Aorta (tissue), 5 donors: ENCODE measurements at regions not wholly inside any gene's neighbourhood (a gene's known extent, or its start where the extent isn't known, plus 50 kb on each side); places are given as distances from the start of the nearest gene placed in this dataset.

Experiments used
- ATAC-seq: fragments of 200-7000 bp; cut with Tn5 transposase; one replicate; pipeline ENCODE4 v1.9.1; 2022; ENCODE audit warnings: moderate library complexity; ENCODE audit not compliant: low FRiP score
- DNase-seq, 2 donors: peaks; one replicate each; pipeline ENCODE4 v3.0.0-alpha.2; 2020
- H3K27ac ChIP-seq, 2 donors: one replicate each; pipeline ENCODE4 v1.5.1; 2013; ENCODE audit warnings: low read length in 2 of 2, mild to moderate bottlenecking in 2 of 2, moderate library complexity in 2 of 2, control low read depth in 1 of 2, inconsistent platforms in 1 of 2, low read depth in 1 of 2
- H3K27me3 ChIP-seq, 2 donors: one replicate each; pipeline ENCODE4 v1.6.1; 2013; ENCODE audit warnings: control low read depth in 1 of 2, low read length in 1 of 2, mild to moderate bottlenecking in 1 of 2, moderate library complexity in 1 of 2; ENCODE audit not compliant: insufficient read depth in 2 of 2, control insufficient read depth in 1 of 2
- H3K36me3 ChIP-seq, 2 donors: one replicate each; pipeline ENCODE4 v1.6.1; 2013; ENCODE audit warnings: control low read depth in 1 of 2, low read length in 1 of 2, mild to moderate bottlenecking in 1 of 2; ENCODE audit not compliant: insufficient read depth in 2 of 2, control insufficient read depth in 1 of 2
- H3K4me1 ChIP-seq, 2 donors: one replicate each; pipeline ENCODE4 v1.6.1; 2013; ENCODE audit warnings: low read length in 2 of 2, control low read depth in 1 of 2, mild to moderate bottlenecking in 1 of 2, moderate library complexity in 1 of 2; ENCODE audit not compliant: insufficient read depth in 2 of 2, control insufficient read depth in 1 of 2
- H3K4me3 ChIP-seq, 2 donors: one replicate each; pipeline ENCODE4 v1.5.1; 2013; ENCODE audit warnings: low read length in 2 of 2, control low read depth in 1 of 2, mild to moderate bottlenecking in 1 of 2
- H3K9me3 ChIP-seq: one replicate; pipeline ENCODE4 v1.6.1; 2013; ENCODE audit warnings: mild to moderate bottlenecking, low read length; ENCODE audit not compliant: control insufficient read depth
- WGBS, 2 donors: extraction: QIAGEN DNeasy Blood & Tissue Kit; methylation state at CpG; one replicate each; pipeline ENCODE4 v1.1.7; 2013; 5-methylcytosine and 5-hydroxymethylcytosine counted together
- intact Hi-C, 2 donors: fragments of 100-400 bp; cut with DNase I; formaldehyde crosslinking; loops; one replicate each; pipeline versions ENCODE4 v1.14.2 to v1.15.0; 2022
- donor health status: healthy with polysubstance abuse.
- donor health status: Bipolar disorder and iron deficiency.
- donor health status: DM: no; HTN: no; CAD: no.
- donor health status: DM: no; HTN: no; CAD: no.
- donor health status: DM: yes; HTN: yes; CAD: no.

DNA sequence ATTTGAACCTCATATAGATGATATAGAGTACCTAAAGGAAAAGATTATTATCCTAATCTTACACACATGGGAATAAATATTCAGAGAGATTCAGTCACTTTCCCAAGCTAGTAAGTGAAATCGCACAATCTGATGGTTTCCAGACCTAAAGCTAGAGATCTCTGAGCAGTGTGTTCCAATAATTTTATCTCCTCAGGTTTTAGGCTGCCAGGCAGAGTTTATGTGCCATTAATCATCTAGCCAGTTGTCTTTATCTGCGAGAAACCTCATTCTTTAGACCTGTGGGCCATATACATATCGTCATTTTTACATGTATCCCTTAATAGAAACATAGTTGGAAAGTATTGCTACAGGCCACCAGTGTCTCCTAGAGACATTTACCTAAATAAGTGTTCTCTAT is 647.2 kb upstream of the STEAP1 start:
- no peaks in the 10 kb centered on the region for H3K4me1 ChIP-seq
- no peak overlapping the region for H3K4me3 ChIP-seq
- H3K9me3 ChIP-seq = no peaks in the 10 kb centered on the region
- no peaks in the 10 kb centered on the region for H3K36me3 ChIP-seq
- 62 to 67% methylated on average over 3 of the region's 3 CpGs for WGBS, 2 donors
- no peaks in the 10 kb centered on the region for H3K27me3 ChIP-seq
- intact Hi-C loops = no loop called here
- no peak overlapping the region for H3K27ac ChIP-seq
- ATAC-seq (no peak), DNase-seq (no peak)

DNA sequence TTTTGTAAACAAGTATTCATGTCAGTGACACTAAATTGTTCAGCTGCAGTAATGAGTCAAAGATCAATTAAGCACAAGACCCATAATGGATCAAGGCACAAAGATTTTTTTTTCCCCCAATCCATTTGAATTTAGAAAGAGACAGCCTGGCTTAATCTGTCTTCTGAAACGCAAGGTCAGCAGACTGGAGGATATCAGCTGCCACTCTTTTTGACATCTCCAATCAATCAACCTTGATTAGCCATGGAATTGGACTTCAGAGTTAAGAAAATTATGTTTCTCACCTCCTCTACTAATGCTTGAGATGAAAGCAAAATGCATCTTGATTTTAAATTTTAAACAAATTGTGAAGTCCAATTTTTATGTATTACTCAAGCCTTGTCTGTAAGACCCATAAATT is 642.4 kb upstream of the STEAP1 start:
- Histone ChIP-seq H3K9me3 (no peaks in the 10 kb centered on the region), H3K4me3 (no peak overlapping the region), H3K27ac (no peak overlapping the region), H3K36me3 (no peaks in the 10 kb centered on the region), H3K4me1 (no peaks in the 10 kb centered on the region), H3K27me3 (no peaks in the 10 kb centered on the region)
- ATAC-seq (no peak), DNase-seq (no peak)
- WGBS, 2 donors = 45 to 48% methylated on average over 1 of the region's 1 CpG
- intact Hi-C loops = no loop called here

DNA sequence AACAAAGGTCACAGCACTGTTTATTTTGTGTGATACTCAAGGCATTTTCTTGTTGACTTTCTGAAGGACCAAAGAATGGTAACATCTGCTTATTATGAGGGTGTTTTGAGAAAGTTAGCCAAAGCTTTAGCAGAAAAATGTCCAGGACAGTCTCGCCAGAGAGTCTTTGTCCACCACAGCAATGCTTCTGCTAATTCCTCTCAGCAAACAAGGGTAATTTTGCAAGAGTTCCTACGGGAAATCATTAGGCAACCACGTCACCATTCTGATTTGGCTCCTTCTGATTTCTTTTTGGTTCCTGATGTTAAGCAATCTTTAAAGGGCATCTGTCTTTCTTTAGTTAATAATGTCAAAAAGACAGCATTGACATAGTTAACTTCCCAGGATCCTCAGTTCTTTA is 639.3 kb upstream of the STEAP1 start:
- Histone ChIP-seq H3K4me3 (no peak overlapping the region), H3K9me3 (no peaks in the 10 kb centered on the region), H3K36me3 (no peaks in the 10 kb centered on the region), H3K27ac (no peak overlapping the region), H3K27me3 (no peaks in the 10 kb centered on the region), H3K4me1 (no peaks in the 10 kb centered on the region)
- ATAC-seq (no peak), DNase-seq (no peak)
- 58 to 67% methylated on average over 3 of the region's 3 CpGs for WGBS, 2 donors
- intact Hi-C loops = no loop called here

DNA sequence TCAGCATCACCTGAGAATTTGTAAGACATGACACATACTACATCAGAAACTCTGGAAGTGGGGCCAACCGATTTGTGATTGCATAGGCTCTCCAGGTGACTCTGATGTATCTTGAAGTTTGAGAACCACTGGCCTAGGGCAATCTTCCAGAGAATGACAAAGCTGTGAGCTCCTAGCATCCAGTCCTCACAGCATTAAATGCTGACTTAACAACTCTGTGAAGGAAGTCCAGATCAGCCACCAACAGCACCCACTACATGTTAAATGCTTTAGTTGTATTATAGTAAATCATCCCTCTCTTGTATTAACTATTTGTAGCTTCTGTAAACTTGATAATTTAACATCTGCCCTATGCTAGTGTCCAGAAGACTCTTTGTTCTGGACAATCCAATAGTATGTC is 636.5 kb upstream of the STEAP1 start:
- H3K27ac ChIP-seq = no peak overlapping the region
- no peak overlapping the region for H3K4me3 ChIP-seq
- no peaks in the 10 kb centered on the region for H3K27me3 ChIP-seq
- 79% methylated on average over 1 of the region's 1 CpG for WGBS, 2 donors
- intact Hi-C loops = no loop called here
- ATAC-seq = no peak
- H3K36me3 ChIP-seq = no peaks in the 10 kb centered on the region
- no peaks in the 10 kb centered on the region for H3K9me3 ChIP-seq
- no peaks in the 10 kb centered on the region for H3K4me1 ChIP-seq
- DNase-seq = no peak

DNA sequence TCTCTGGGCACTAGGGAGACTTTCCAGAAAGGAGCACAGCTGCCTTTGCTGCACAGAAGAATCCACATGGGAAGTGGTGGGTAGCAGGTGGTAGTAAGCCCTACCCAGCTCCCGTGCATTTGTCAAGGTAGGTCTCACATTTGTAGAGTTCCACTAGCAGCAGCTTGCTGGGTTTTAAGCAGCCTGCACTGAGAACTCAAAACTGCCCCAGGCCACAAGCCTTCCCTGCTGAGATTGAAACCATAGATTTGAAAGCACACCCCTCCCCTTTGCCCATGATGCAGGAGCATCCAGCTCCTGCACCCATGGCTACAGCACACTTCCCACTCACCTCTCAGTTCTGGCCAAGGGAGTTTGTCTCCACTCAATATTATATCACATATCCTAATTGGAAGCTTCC is 604.5 kb upstream of the STEAP1 start:
- Histone ChIP-seq H3K36me3 (peaks cover 0 to 1% of the 10 kb centered on the region in 2 donors), H3K9me3 (no peaks in the 10 kb centered on the region), H3K4me3 (no peak overlapping the region), H3K4me1 (no peaks in the 10 kb centered on the region), H3K27me3 (no peaks in the 10 kb centered on the region), H3K27ac (no peak overlapping the region)
- DNase-seq = no peak
- no peak for ATAC-seq
- WGBS, 2 donors = 58 to 75% methylated on average over 1 of the region's 1 CpG
- intact Hi-C loops = no loop called here

DNA sequence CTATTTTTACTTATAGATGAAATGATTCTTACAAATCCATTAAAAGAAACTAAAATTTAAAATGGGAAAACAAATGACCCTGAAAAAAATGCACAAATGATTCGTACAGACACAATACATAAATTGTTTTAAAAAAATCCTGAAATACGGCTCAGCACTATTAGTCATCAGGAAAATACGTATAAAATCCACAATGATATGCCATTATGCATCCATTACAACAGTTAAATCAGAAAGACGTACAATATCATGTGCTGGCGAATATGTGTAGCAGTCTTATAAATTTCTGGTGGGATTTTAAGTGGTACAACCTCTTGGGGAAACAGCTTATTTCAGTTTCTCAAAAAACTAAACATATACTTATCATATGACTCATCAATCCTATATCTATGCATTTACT is 600.1 kb upstream of the STEAP1 start:
- H3K4me3 ChIP-seq = no peak overlapping the region
- no peak for ATAC-seq
- H3K27me3 ChIP-seq = no peaks in the 10 kb centered on the region
- no peak for DNase-seq
- H3K27ac ChIP-seq = no peak overlapping the region
- 69 to 70% methylated on average over 5 of the region's 5 CpGs for WGBS, 2 donors
- no peaks in the 10 kb centered on the region for H3K9me3 ChIP-seq
- no peaks in the 10 kb centered on the region for H3K36me3 ChIP-seq
- intact Hi-C loops = no loop called here
- no peaks in the 10 kb centered on the region for H3K4me1 ChIP-seq

DNA sequence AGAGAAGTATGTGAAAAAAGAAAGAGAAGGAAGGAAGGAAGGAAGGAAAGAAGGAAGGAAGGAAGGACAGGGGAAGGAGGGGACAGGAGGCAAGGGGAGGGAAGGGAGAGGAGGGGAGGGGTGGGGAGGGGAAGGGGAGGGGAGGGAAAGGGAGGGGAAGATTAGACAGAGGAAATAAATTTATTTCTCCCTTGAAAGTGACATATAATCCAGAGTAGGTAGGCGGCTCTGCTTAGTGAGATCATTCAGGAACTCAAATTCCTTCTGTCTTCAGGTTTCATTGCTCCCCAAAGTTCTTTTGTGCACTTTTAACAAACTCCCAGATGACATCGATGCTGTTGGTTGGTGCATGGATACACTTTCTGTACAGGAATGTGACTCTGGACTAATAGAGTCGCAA is 594.7 kb upstream of the STEAP1 start:
- ATAC-seq (no peak), DNase-seq (no peak)
- Histone ChIP-seq H3K4me1 (no peaks in the 10 kb centered on the region), H3K27me3 (no peaks in the 10 kb centered on the region), H3K36me3 (no peaks in the 10 kb centered on the region), H3K4me3 (no peak overlapping the region), H3K9me3 (no peaks in the 10 kb centered on the region), H3K27ac (no peak overlapping the region)
- intact Hi-C loops = no loop called here
- 85% methylated on average over 3 of the region's 3 CpGs for WGBS, 2 donors

DNA sequence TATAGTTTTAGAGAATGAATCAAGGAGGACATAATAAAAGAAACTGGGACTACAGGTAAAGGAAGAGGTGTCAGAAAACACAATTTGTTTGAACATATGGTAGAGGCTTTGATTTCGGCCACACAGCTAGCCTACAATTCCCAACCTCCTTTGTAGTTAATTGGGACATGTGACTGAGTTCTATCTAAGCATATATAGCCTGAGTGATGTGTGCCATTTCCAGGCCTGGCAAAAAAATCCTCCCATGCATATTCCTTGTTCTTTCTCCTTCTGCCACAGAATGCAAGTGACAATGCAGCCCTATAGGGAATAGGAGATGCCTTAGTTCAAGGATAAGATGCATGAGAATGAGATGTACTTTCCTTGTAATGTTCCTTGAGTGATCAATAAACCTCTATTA is 590.7 kb upstream of the STEAP1 start:
- no peak for DNase-seq
- Histone ChIP-seq H3K27ac (no peak overlapping the region), H3K4me1 (no peaks in the 10 kb centered on the region), H3K36me3 (no peaks in the 10 kb centered on the region), H3K4me3 (no peak overlapping the region), H3K27me3 (no peaks in the 10 kb centered on the region), H3K9me3 (no peaks in the 10 kb centered on the region)
- no peak for ATAC-seq
- intact Hi-C loops = no loop called here
- 68 to 78% methylated on average over 1 of the region's 1 CpG for WGBS, 2 donors

DNA sequence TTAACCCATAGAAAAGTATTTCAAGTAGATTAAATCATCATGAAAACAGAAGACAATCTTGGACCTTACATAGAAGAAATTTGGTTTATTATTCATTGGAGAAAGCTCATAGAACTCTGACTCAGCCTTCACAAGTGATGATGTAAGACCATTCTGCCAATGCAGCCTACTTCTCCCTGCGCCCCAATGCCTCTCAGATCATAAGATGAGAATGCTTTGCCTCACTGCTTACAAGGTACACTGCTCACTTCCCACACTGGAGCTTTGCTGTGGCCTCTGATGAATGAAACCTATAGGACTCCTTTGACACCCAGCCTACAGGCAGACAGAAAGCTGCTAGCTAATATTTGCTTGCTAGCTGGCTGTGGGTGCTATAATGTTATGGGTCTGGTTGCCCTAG is 569.4 kb upstream of the STEAP1 start:
- ATAC-seq (no peak), DNase-seq (no peak)
- intact Hi-C loops = no loop called here
- H3K4me1 ChIP-seq = no peaks in the 10 kb centered on the region
- no peak overlapping the region for H3K27ac ChIP-seq
- peaks cover 0 to 2% of the 10 kb centered on the region in 2 donors for H3K27me3 ChIP-seq
- peaks cover 2% of the 10 kb centered on the region for H3K9me3 ChIP-seq
- no peak overlapping the region for H3K4me3 ChIP-seq
- WGBS, 2 donors = 61 to 73% methylated on average over 1 of the region's 1 CpG
- H3K36me3 ChIP-seq = no peaks in the 10 kb centered on the region
